Endothelial cell of umbilical vein (primary cell): ENCODE measurements at regions not wholly inside any gene's neighbourhood (a gene's known extent, or its start where the extent isn't known, plus 50 kb on each side); places are given as distances from the start of the nearest gene placed in this dataset.

Experiments
- BruUV-seq: library from RNA; stranded (reverse); fragments of 400-500 nt; replicated peaks from 2 replicates; lab custom pipeline; 2021; lab: Mats Ljungman, UMichigan
- CTCF ChIA-PET: fragments of 300-600, 350-600 bp; sonication (Branson Sonifier 250); formaldehyde crosslinking; loops from one replicate; lab custom pipeline; 2021; ENCODE audit warnings: antibody characterized with exemption, inconsistent platforms; lab: Charles Lee
- POLR2A ChIA-PET: fragments of 300-600, 350-600 bp; sonication (Branson Sonifier 250); formaldehyde crosslinking; loops from one replicate; lab custom pipeline; 2021; ENCODE audit warnings: antibody characterized with exemption, inconsistent platforms; lab: Charles Lee
- DNase-seq: peaks from one replicate; pipeline ENCODE4 v3.0.0-alpha.2; 2011; ENCODE audit warnings: low read depth, low spot score
- FAIRE-seq: peaks from 2 replicates; lab custom pipeline; 2011; peaks lifted over from hg19 to GRCh38; lab: Jason Lieb, UNC
- H2AFZ ChIP-seq: 2 replicates; pipeline ENCODE4 v1.6.0; 2012; ENCODE audit warnings: low read depth, low read length, control low read depth, inconsistent platforms
- H3K27ac ChIP-seq: 2 replicates; pipeline ENCODE4 v1.5.1; 2011; ENCODE audit warnings: low read depth, mild to moderate bottlenecking, control low read depth, low read length, moderate library complexity; ENCODE audit not compliant: insufficient read depth
- H3K27me3 ChIP-seq, 2 experiments: 2 replicates each; pipeline versions ENCODE4 v1.6.0 to v1.6.1; 2011; ENCODE audit warnings: low read length in 2 of 2, mixed read lengths in 1 of 2; ENCODE audit not compliant: control insufficient read depth in 2 of 2, insufficient read depth in 2 of 2
- H3K36me3 ChIP-seq, 2 experiments: 2 replicates in 1 of 2; 3 replicates in 1 of 2; pipeline ENCODE4 v1.5.1; 2011; ENCODE audit warnings: low read length in 2 of 2, mild to moderate bottlenecking in 1 of 2, moderate library complexity in 1 of 2; ENCODE audit not compliant: control insufficient read depth in 2 of 2, insufficient read depth in 2 of 2; ENCODE audit errors: extremely low read depth in 1 of 2
- H3K4me1 ChIP-seq: 3 replicates; pipeline ENCODE4 v1.5.1; 2011; ENCODE audit warnings: mild to moderate bottlenecking, low read length; ENCODE audit not compliant: control insufficient read depth, insufficient read depth; ENCODE audit errors: extremely low read depth
- H3K4me2 ChIP-seq: 2 replicates; pipeline ENCODE4 v1.6.1; 2011; ENCODE audit warnings: low read length, control low read depth, mixed read lengths; ENCODE audit not compliant: insufficient read depth
- H3K4me3 ChIP-seq, 3 experiments: fragments of 200-600 bp in 1 of 3; sonication (generic), shearing (Covaris generic) in 1 of 3; replicated peaks in 1 of 3; 2 replicates each; pipeline ENCODE4 v1.5.1; 2011 to 2016; ENCODE audit warnings: control low read depth in 3 of 3, low read length in 3 of 3, mild to moderate bottlenecking in 2 of 3, inconsistent platforms in 1 of 3, low read depth in 1 of 3, moderate library complexity in 1 of 3; ENCODE audit not compliant: insufficient read depth in 1 of 3
- H3K79me2 ChIP-seq: 2 replicates; pipeline ENCODE4 v1.6.0; 2012; ENCODE audit warnings: low read length, inconsistent platforms; ENCODE audit not compliant: control insufficient read depth, insufficient read depth
- H3K9ac ChIP-seq: replicated peaks from 2 replicates; pipeline ENCODE3; 2011; ENCODE audit warnings: low read length, control low read depth; ENCODE audit not compliant: insufficient read depth; ENCODE audit errors: extremely low read depth
- H3K9me1 ChIP-seq: replicated peaks from 3 replicates; pipeline ENCODE4 v1.6.0; 2011; ENCODE audit warnings: mild to moderate bottlenecking, low read length; ENCODE audit not compliant: control insufficient read depth, insufficient read depth; ENCODE audit errors: extremely low read depth
- H3K9me3 ChIP-seq: replicated peaks from 2 replicates; pipeline ENCODE4 v1.5.1; 2012; ENCODE audit warnings: low read length, inconsistent platforms; ENCODE audit not compliant: control insufficient read depth, insufficient read depth
- H4K20me1 ChIP-seq: replicated peaks from 2 replicates; pipeline ENCODE3; 2011; ENCODE audit warnings: mild to moderate bottlenecking, low read length; ENCODE audit not compliant: control insufficient read depth, insufficient read depth; ENCODE audit errors: extremely low read depth
- CTCF ChIP-seq, 2 donors: IDR thresholded peaks; 1 replicate in 1 of 2; 2 replicates in 1 of 2; pipeline ENCODE4 v1.5.1; 2011; ENCODE audit warnings: low read length in 2 of 2, mild to moderate bottlenecking in 2 of 2, moderate library complexity in 2 of 2, control low read depth in 1 of 2, inconsistent platforms in 1 of 2, low read depth in 1 of 2; ENCODE audit not compliant: insufficient read depth in 1 of 2; ENCODE audit errors: extremely low read depth in 1 of 2
- FOS ChIP-seq: IDR thresholded peaks from 2 replicates; pipeline ENCODE4 v1.6.1; 2011; ENCODE audit warnings: mild to moderate bottlenecking, low read length, moderate library complexity, borderline replicate concordance; ENCODE audit not compliant: insufficient read depth
- GATA2 ChIP-seq: IDR thresholded peaks from 2 replicates; pipeline ENCODE4 v1.7.0; 2011; ENCODE audit warnings: low read depth, mild to moderate bottlenecking, moderate library complexity, mixed read lengths, low read length; ENCODE audit not compliant: insufficient read length, insufficient read depth
- JUN ChIP-seq: IDR thresholded peaks from 2 replicates; pipeline ENCODE4 v1.6.1; 2011; ENCODE audit warnings: borderline replicate concordance, low read depth; ENCODE audit not compliant: insufficient read length, insufficient read depth
- MAX ChIP-seq: IDR thresholded peaks from 2 replicates; pipeline ENCODE4 v1.6.1; 2011; ENCODE audit not compliant: insufficient read depth, insufficient read length
- MYC ChIP-seq: IDR thresholded peaks from one replicate; pipeline ENCODE4 v1.6.1; 2011; ENCODE audit warnings: mild to moderate bottlenecking, low read depth, low read length
- POLR2A ChIP-seq: IDR thresholded peaks from 2 replicates; pipeline ENCODE4 v1.6.1; 2012; ENCODE audit warnings: low read depth, mild to moderate bottlenecking, control low read depth, low read length
- POLR2AphosphoS5 ChIP-seq: IDR thresholded peaks from 2 replicates; pipeline ENCODE4 v1.6.1; 2012; ENCODE audit warnings: low read depth, mild to moderate bottlenecking, control low read depth, low read length, moderate library complexity; ENCODE audit not compliant: insufficient read depth
- dilution Hi-C: fragments of 300-500 bp; cut with MboI; formaldehyde crosslinking; loops from one replicate; pipeline ENCODE4 v1.15.0; 2019; ENCODE audit warnings: low sequenced_read_pairs; ENCODE audit not compliant: extremely low pct_ligation_motif_present
- intact Hi-C: fragments of 100-400 bp; cut with micrococcal nuclease; formaldehyde crosslinking; loops from one replicate; pipeline ENCODE4 v1.10.0; 2022

GRCh38 chr9:82560457-82560904 lies 502.5 kb downstream of the RASEF start:
- Histone ChIP-seq H3K27me3 (no peaks in the 10 kb centered on the region), H3K9ac (no peak overlapping the region), H3K36me3 (no peaks in the 10 kb centered on the region), H3K27ac (no peak overlapping the region), H4K20me1 (no peaks in the 10 kb centered on the region), H3K4me1 (no peaks in the 10 kb centered on the region), H3K4me2 (no peak overlapping the region), H3K79me2 (no peaks in the 10 kb centered on the region), H3K9me1 (no peaks in the 10 kb centered on the region), H3K9me3 (no peaks in the 10 kb centered on the region), H3K4me3 (no peak overlapping the region), H2AFZ (no peak overlapping the region)
- ChIA-PET CTCF (no interaction called here), POLR2A (no interaction called here)
- TF ChIP-seq JUN, result no peak
- no peak for TF ChIP-seq POLR2AphosphoS5
- TF ChIP-seq MYC, result no peak
- no peak for TF ChIP-seq POLR2A
- no peak for TF ChIP-seq CTCF (IDR thresholded peaks at IDR 0.05; ENCODE audit: extremely low read depth in 1 of 2, insufficient read depth in 1 of 2, low read depth in 1 of 2, low read length in 2 of 2)
- no peak for TF ChIP-seq GATA2
- TF ChIP-seq MAX, result no peak
- TF ChIP-seq FOS, result no peak
- intact Hi-C loops (no loop called here), dilution Hi-C loops (no loop called here)
- no peak for DNase-seq
- no TSS peak for BruUV-seq
- no peak for FAIRE-seq
